WERI-Rb-1 (cell line): ENCODE measurements at regions not wholly inside any gene's neighbourhood (a gene's known extent, or its start where the extent isn't known, plus 50 kb on each side); places are given as distances from the start of the nearest gene placed in this dataset.
A peak's percentile ranks its signal among the peaks of the same experiment; 100 is the strongest.

Experiments used
- DNase-seq: peaks from one replicate; pipeline ENCODE4 v3.0.0-alpha.2; 2020
- H3K27ac ChIP-seq: fragments of 250-450 bp; sonication (Bioruptor Pico); 2 replicates; pipeline ENCODE4 v1.5.1; 2020; ENCODE audit warnings: mild to moderate bottlenecking, moderate library complexity
- H3K27me3 ChIP-seq: fragments of 250-450 bp; sonication (Bioruptor Pico); 2 replicates; pipeline ENCODE4 v1.5.1; 2021; ENCODE audit warnings: mild to moderate bottlenecking, low read depth, moderate library complexity; ENCODE audit not compliant: insufficient read depth, severe bottlenecking
- H3K36me3 ChIP-seq: fragments of 250-450 bp; sonication (Bioruptor Pico); 2 replicates; pipeline ENCODE4 v1.5.1; 2020; ENCODE audit warnings: mild to moderate bottlenecking, moderate library complexity
- H3K4me3 ChIP-seq: 2 replicates; pipeline ENCODE4 v1.5.1; 2011; ENCODE audit warnings: low read depth, mild to moderate bottlenecking, control low read depth, low read length
- H3K9me3 ChIP-seq: fragments of 250-450 bp; sonication (Bioruptor Pico); 2 replicates; pipeline ENCODE4 v1.5.1; 2021; ENCODE audit warnings: mild to moderate bottlenecking, moderate library complexity; ENCODE audit not compliant: severe bottlenecking
- CTCF ChIP-seq: IDR thresholded peaks from 2 replicates; pipeline ENCODE4 v1.5.1; 2011; ENCODE audit warnings: low read depth, mild to moderate bottlenecking, control low read depth, inconsistent platforms, low read length

- no peak for DNase-seq
- H3K27ac ChIP-seq: peak overlapping the region; percentile 87
- H3K9me3 ChIP-seq: peaks cover 9% of the 10 kb centered on the region
- no peaks in the 10 kb centered on the region for H3K27me3 ChIP-seq
- no peak overlapping the region for H3K4me3 ChIP-seq
- TF ChIP-seq CTCF: no peak
- no peaks in the 10 kb centered on the region for H3K36me3 ChIP-seq
Observed at GRCh38 chr16:6946106-6946505, 386.5 kb upstream of the RBFOX1 start.

- Histone ChIP-seq H3K4me3 (no peak overlapping the region), H3K9me3 (peaks cover 9% of the 10 kb centered on the region), H3K27me3 (no peaks in the 10 kb centered on the region), H3K36me3 (no peaks in the 10 kb centered on the region), H3K27ac (no peak overlapping the region)
- no peak for TF ChIP-seq CTCF
- DNase-seq: no peak
Observed at GRCh38 chr16:6940968-6941367, 391.7 kb upstream of the RBFOX1 start.

- H3K36me3 ChIP-seq: no peaks in the 10 kb centered on the region; the same call in 1 of the 2 replicates
- no peak overlapping the region for H3K4me3 ChIP-seq
- DNase-seq: no peak
- no peak overlapping the region for H3K27ac ChIP-seq
- H3K9me3 ChIP-seq: peaks cover under 1% of the 10 kb centered on the region
- H3K27me3 ChIP-seq: no peaks in the 10 kb centered on the region
- TF ChIP-seq CTCF: no peak
Observed at GRCh38 chr16:6937641-6938040, 395.0 kb upstream of the RBFOX1 start.

- Histone ChIP-seq H3K4me3 (no peak overlapping the region), H3K27ac (no peak overlapping the region), H3K9me3 (no peaks in the 10 kb centered on the region), H3K27me3 (no peaks in the 10 kb centered on the region), H3K36me3 (no peaks in the 10 kb centered on the region; the same call in 1 of the 2 replicates)
- no peak for DNase-seq
- TF ChIP-seq CTCF: no peak
Observed at GRCh38 chr16:6932871-6933385, 399.7 kb upstream of the RBFOX1 start.

- no peak for TF ChIP-seq CTCF
Observed at GRCh38 chr16:6929868-6930267, 402.8 kb upstream of the RBFOX1 start.

GRCh38 chr16:6926762-6927161 lies 405.9 kb upstream of the RBFOX1 start:
- Histone ChIP-seq H3K27ac (no peak overlapping the region), H3K4me3 (no peak overlapping the region), H3K36me3 (no peaks in the 10 kb centered on the region), H3K27me3 (no peaks in the 10 kb centered on the region), H3K9me3 (no peaks in the 10 kb centered on the region)
- no peak for TF ChIP-seq CTCF
- no peak for DNase-seq

More at GRCh38 chr16:6929868-6930267, 402.8 kb upstream of the RBFOX1 start:
- H3K4me3 ChIP-seq: no peak overlapping the region
- H3K9me3 ChIP-seq: no peaks in the 10 kb centered on the region
- no peak for DNase-seq
- H3K36me3 ChIP-seq: no peaks in the 10 kb centered on the region; the same call in 1 of the 2 replicates
- H3K27ac ChIP-seq: no peak overlapping the region
- no peaks in the 10 kb centered on the region for H3K27me3 ChIP-seq
